ENCODE measurements at regions not wholly inside any gene's neighbourhood (a gene's known extent, or its start where the extent isn't known, plus 50 kb on each side); places are given as distances from the start of the nearest gene placed in this dataset.

- TF ChIP-seq CTCF (IDR thresholded peaks at IDR 0.05) (no peak), POLR2A (IDR thresholded peaks at IDR 0.05) (no peak)
Measured at GRCh38 chr7:46781901-46782439, 799.9 kb downstream of the TNS3 start.
